DMS153 treated with DMSO at 0.1 percent for 48 hours (cell line): ENCODE measurements at regions not wholly inside any gene's neighbourhood (a gene's known extent, or its start where the extent isn't known, plus 50 kb on each side); places are given as distances from the start of the nearest gene placed in this dataset.
"Not testable (repeated sequence)": the region's sequence is repeated elsewhere in the genome, so short reads cannot be mapped to it uniquely, and the experiment has no call there.

Source experiments
- DNase-seq: peaks from one replicate; lab custom pipeline; 2025; ENCODE audit not compliant: unreplicated experiment; lab: John Stamatoyannopoulos, UW

GRCh38 chr2:111282162-111282561 lies 161.4 kb downstream of the BCL2L11 start:
- not testable (repeated sequence) for DNase-seq

GRCh38 chr2:111287646-111288568 lies 167.2 kb downstream of the BCL2L11 start:
- not testable (repeated sequence) for DNase-seq

- DNase-seq: not testable (repeated sequence)
Observed at GRCh38 chr2:111290370-111290769, 169.7 kb downstream of the BCL2L11 start.

GRCh38 chr2:111291566-111291965 lies 170.9 kb downstream of the BCL2L11 start:
- DNase-seq: not testable (repeated sequence)

GRCh38 chr2:111292232-111292968 lies 171.7 kb downstream of the BCL2L11 start:
- not testable (repeated sequence) for DNase-seq

- not testable (repeated sequence) for DNase-seq
Observed at GRCh38 chr2:111294699-111295098, 174.0 kb downstream of the BCL2L11 start.

- not testable (repeated sequence) for DNase-seq
Observed at GRCh38 chr2:111296122-111296804, 175.5 kb downstream of the BCL2L11 start.

GRCh38 chr2:111297128-111297527 lies 176.4 kb downstream of the BCL2L11 start:
- DNase-seq: not testable (repeated sequence)

GRCh38 chr2:111298927-111299326 lies 178.2 kb downstream of the BCL2L11 start:
- DNase-seq: not testable (repeated sequence)

GRCh38 chr2:111299635-111300034 lies 178.9 kb downstream of the BCL2L11 start:
- not testable (repeated sequence) for DNase-seq

- not testable (repeated sequence) for DNase-seq
Observed at GRCh38 chr2:111301677-111302076, 181.0 kb downstream of the BCL2L11 start.

- DNase-seq: not testable (repeated sequence)
Observed at GRCh38 chr2:111302397-111303218, 181.9 kb downstream of the BCL2L11 start.

GRCh38 chr2:111307302-111307701 lies 186.6 kb downstream of the BCL2L11 start:
- DNase-seq: not testable (repeated sequence)

- DNase-seq: not testable (repeated sequence)
Observed at GRCh38 chr2:111309231-111310075, 188.7 kb downstream of the BCL2L11 start.

GRCh38 chr2:111310395-111310794 lies 189.7 kb downstream of the BCL2L11 start:
- DNase-seq: not testable (repeated sequence)

- not testable (repeated sequence) for DNase-seq
Observed at GRCh38 chr2:111311568-111311967, 190.9 kb downstream of the BCL2L11 start.

- DNase-seq: not testable (repeated sequence)
Observed at GRCh38 chr2:111312897-111313607, 192.3 kb downstream of the BCL2L11 start.

- DNase-seq: not testable (repeated sequence)
Observed at GRCh38 chr2:111313711-111314110, 193.0 kb downstream of the BCL2L11 start.
